WTC11 (cell line): ENCODE measurements at regions not wholly inside any gene's neighbourhood (a gene's known extent, or its start where the extent isn't known, plus 50 kb on each side); places are given as distances from the start of the nearest gene placed in this dataset.

ENCODE experiments used
- ATAC-seq: fragments of 200-7000 bp; cut with Tn5 transposase; 2 replicates; pipeline ENCODE4 v1.10.0; 2021; ENCODE audit warnings: mild to moderate bottlenecking, moderate library complexity
- CTCF ChIA-PET: fragments of 300-600 bp; sonication (Branson Sonifier 250); formaldehyde crosslinking; loops from one replicate; lab custom pipeline; 2021; ENCODE audit warnings: antibody characterized with exemption; lab: Charles Lee
- POLR2A ChIA-PET: fragments of 350-600 bp; sonication (Branson Sonifier 250); formaldehyde crosslinking; loops from one replicate; lab custom pipeline; 2021; ENCODE audit warnings: antibody characterized with exemption; lab: Charles Lee
- DNase-seq: peaks from one replicate; pipeline ENCODE4 v3.0.0; 2021; ENCODE audit warnings: low spot score
- H3K27ac Mint-ChIP-seq: 2 replicates; pipeline ENCODE4 v1.8.0; 2021; ENCODE audit warnings: mixed read lengths
- H3K27me3 Mint-ChIP-seq: 2 replicates; pipeline ENCODE4 v1.8.0; 2021; ENCODE audit warnings: low read depth, mild to moderate bottlenecking, moderate library complexity, mixed read lengths
- H3K36me3 Mint-ChIP-seq: 2 replicates; pipeline ENCODE4 v1.8.0; 2021; ENCODE audit warnings: mixed read lengths
- H3K4me1 Mint-ChIP-seq: 2 replicates; pipeline ENCODE4 v1.8.0; 2022; ENCODE audit warnings: mixed read lengths
- H3K4me3 Mint-ChIP-seq: 2 replicates; pipeline ENCODE4 v1.8.0; 2021; ENCODE audit warnings: mild to moderate bottlenecking, moderate library complexity, mixed read lengths
- H3K9me3 Mint-ChIP-seq: 2 replicates; pipeline ENCODE4 v1.8.0; 2021; ENCODE audit warnings: mixed read lengths
- ELF4 ChIP-seq: sonication (generic); formaldehyde crosslinking; IDR thresholded peaks from 2 replicates; pipeline ENCODE4 v1.8.1; 2022; ENCODE audit warnings: low read depth, mild to moderate bottlenecking, moderate library complexity, missing genetic modification reagents
- FOXJ3 ChIP-seq: sonication (generic); formaldehyde crosslinking; IDR thresholded peaks from 2 replicates; pipeline ENCODE4 v1.9.0; 2021; ENCODE audit warnings: missing genetic modification reagents, mild to moderate bottlenecking, borderline replicate concordance
- JUN ChIP-seq: sonication (generic); formaldehyde crosslinking; IDR thresholded peaks from 2 replicates; pipeline ENCODE4 v1.8.0; 2023; ENCODE audit warnings: mild to moderate bottlenecking, missing genetic modification reagents
- KAT7 ChIP-seq: sonication (generic); formaldehyde crosslinking; IDR thresholded peaks from 2 replicates; pipeline ENCODE4 v1.8.1; 2023; ENCODE audit warnings: missing genetic modification reagents, mild to moderate bottlenecking, borderline replicate concordance
- NR3C1 ChIP-seq: sonication (generic); formaldehyde crosslinking; conservative IDR thresholded peaks from 2 replicates; pipeline ENCODE4 v1.8.1; 2023; ENCODE audit warnings: low read depth, mild to moderate bottlenecking, missing genetic modification reagents
- OVOL2 ChIP-seq: fragments of 250-450 bp; sonication (Bioruptor Pico); IDR thresholded peaks from 2 replicates; pipeline ENCODE4 v1.9.0; 2021; ENCODE audit warnings: mild to moderate bottlenecking, borderline replicate concordance
- PRRX2 ChIP-seq: fragments of 250-450 bp; sonication (Bioruptor Pico); IDR thresholded peaks from 2 replicates; pipeline ENCODE4 v1.8.0; 2021; ENCODE audit warnings: mild to moderate bottlenecking
- TEAD4 ChIP-seq: sonication (generic); formaldehyde crosslinking; IDR thresholded peaks from 2 replicates; pipeline ENCODE4 v1.8.0; 2022; ENCODE audit warnings: mild to moderate bottlenecking, missing genetic modification reagents
- TP53 ChIP-seq: sonication (generic); formaldehyde crosslinking; IDR thresholded peaks from 2 replicates; pipeline ENCODE4 v1.8.1; 2023; ENCODE audit warnings: mild to moderate bottlenecking, missing genetic modification reagents
- ZNF317 ChIP-seq: sonication (generic); formaldehyde crosslinking; IDR thresholded peaks from 2 replicates; pipeline ENCODE4 v1.8.1; 2023; ENCODE audit warnings: low read depth, mild to moderate bottlenecking, moderate library complexity, missing genetic modification reagents, borderline replicate concordance
- TF ChIP-seq, protein P1 (sequence below): sonication (generic); formaldehyde crosslinking; IDR thresholded peaks from 2 replicates; pipeline ENCODE4 v1.8.1; 2023; ENCODE audit warnings: mild to moderate bottlenecking, missing genetic modification reagents
- TF ChIP-seq, protein P2 (sequence below): sonication (generic); formaldehyde crosslinking; IDR thresholded peaks from 2 replicates; pipeline ENCODE4 v1.8.0; 2022; ENCODE audit warnings: mild to moderate bottlenecking, missing genetic modification reagents
- TF ChIP-seq, protein P3 (sequence below): sonication (generic); formaldehyde crosslinking; IDR thresholded peaks from 2 replicates; pipeline ENCODE4 v1.8.0; 2022; ENCODE audit warnings: missing genetic modification reagents
- TF ChIP-seq, protein P4 (sequence below): sonication (generic); formaldehyde crosslinking; IDR thresholded peaks from 2 replicates; pipeline ENCODE4 v1.8.0; 2022; ENCODE audit warnings: mild to moderate bottlenecking, missing genetic modification reagents
- TF ChIP-seq, protein P5 (sequence below): fragments of 250-450 bp; sonication (Bioruptor Pico); IDR thresholded peaks from 2 replicates; pipeline ENCODE4 v2.1.2; 2022; ENCODE audit warnings: mild to moderate bottlenecking, moderate library complexity
- TF ChIP-seq, protein P6 (sequence below): sonication (generic); formaldehyde crosslinking; IDR thresholded peaks from 2 replicates; pipeline ENCODE4 v1.8.1; 2023; ENCODE audit warnings: mild to moderate bottlenecking, missing genetic modification reagents, borderline replicate concordance
- TF ChIP-seq, protein P7 (sequence below): sonication (generic); formaldehyde crosslinking; IDR thresholded peaks from 2 replicates; pipeline ENCODE4 v1.8.0; 2022; ENCODE audit warnings: mild to moderate bottlenecking, missing genetic modification reagents
- TF ChIP-seq, protein P8 (sequence below): sonication (generic); formaldehyde crosslinking; IDR thresholded peaks from 2 replicates; pipeline ENCODE4 v1.8.0; 2022; ENCODE audit warnings: mild to moderate bottlenecking, missing genetic modification reagents

DNA sequence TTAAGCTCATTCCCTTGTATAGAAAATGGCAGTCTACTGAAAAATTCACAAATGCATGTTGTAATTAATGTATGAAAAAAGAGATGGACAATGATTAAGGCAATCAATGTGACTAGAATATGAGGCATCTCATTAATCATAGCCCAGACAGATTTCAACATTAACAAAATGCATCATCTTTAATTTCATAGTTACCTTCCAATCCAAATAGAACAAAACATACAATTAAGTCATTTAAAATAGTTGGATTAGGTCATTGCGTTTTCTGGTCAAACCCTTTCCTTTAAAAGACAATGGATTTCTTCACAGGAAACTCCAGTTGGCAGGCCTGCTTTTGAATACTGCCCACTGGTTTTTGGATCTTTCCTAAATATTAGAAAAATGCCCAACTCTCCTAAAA, 203.9 kb downstream of the HAO1 start:
- DNase-seq (no peak), ATAC-seq (no peak)
- TF ChIP-seq, protein P1, sequence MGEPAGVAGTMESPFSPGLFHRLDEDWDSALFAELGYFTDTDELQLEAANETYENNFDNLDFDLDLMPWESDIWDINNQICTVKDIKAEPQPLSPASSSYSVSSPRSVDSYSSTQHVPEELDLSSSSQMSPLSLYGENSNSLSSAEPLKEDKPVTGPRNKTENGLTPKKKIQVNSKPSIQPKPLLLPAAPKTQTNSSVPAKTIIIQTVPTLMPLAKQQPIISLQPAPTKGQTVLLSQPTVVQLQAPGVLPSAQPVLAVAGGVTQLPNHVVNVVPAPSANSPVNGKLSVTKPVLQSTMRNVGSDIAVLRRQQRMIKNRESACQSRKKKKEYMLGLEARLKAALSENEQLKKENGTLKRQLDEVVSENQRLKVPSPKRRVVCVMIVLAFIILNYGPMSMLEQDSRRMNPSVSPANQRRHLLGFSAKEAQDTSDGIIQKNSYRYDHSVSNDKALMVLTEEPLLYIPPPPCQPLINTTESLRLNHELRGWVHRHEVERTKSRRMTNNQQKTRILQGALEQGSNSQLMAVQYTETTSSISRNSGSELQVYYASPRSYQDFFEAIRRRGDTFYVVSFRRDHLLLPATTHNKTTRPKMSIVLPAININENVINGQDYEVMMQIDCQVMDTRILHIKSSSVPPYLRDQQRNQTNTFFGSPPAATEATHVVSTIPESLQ (CRISPR knock-in tag): no peak
- TF ChIP-seq ZNF317 (CRISPR knock-in tag) (no peak), TP53 (no peak), ELF4 (CRISPR knock-in tag) (no peak)
- TF ChIP-seq, protein P2, sequence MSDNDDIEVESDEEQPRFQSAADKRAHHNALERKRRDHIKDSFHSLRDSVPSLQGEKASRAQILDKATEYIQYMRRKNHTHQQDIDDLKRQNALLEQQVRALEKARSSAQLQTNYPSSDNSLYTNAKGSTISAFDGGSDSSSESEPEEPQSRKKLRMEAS (CRISPR knock-in tag): no peak
- H3K9me3 Mint-ChIP-seq: peaks cover 11% of the 10 kb centered on the region
- H3K27ac Mint-ChIP-seq: no peak overlapping the region
- H3K4me3 Mint-ChIP-seq: no peak overlapping the region
- H3K27me3 Mint-ChIP-seq: no peaks in the 10 kb centered on the region
- H3K36me3 Mint-ChIP-seq: no peaks in the 10 kb centered on the region
- no peaks in the 10 kb centered on the region for H3K4me1 Mint-ChIP-seq
- POLR2A ChIA-PET: no interaction called here
- CTCF ChIA-PET: no interaction called here

DNA sequence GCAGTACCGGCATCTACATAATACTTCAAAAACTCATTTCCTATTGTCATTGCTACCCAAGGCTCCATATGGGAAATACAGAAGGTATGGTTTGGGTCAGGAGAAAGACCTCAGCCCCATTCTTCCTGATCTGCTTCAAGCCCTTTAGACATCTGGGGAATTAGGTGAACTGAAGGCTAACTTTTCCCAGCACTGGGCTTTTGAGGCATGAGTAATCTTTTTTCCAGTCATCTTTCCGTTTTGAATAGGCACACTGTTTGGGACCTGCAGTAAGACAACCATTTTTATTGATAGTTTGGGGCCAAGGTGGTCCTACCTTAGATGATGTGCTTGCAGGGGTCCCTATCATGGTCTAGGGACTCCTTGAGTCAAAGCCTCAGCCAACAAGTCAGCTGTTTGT, 198.4 kb downstream of the HAO1 start:
- no peak overlapping the region for H3K4me3 Mint-ChIP-seq
- CTCF ChIA-PET: no interaction called here
- H3K4me1 Mint-ChIP-seq: no peaks in the 10 kb centered on the region
- H3K27ac Mint-ChIP-seq: no peak overlapping the region
- H3K9me3 Mint-ChIP-seq: peaks cover 18% of the 10 kb centered on the region
- H3K27me3 Mint-ChIP-seq: no peaks in the 10 kb centered on the region
- DNase-seq (no peak), ATAC-seq (no peak)
- H3K36me3 Mint-ChIP-seq: no peaks in the 10 kb centered on the region
- POLR2A ChIA-PET: no interaction called here
- TF ChIP-seq PRRX2 (CRISPR knock-in tag) (no peak), JUN (CRISPR knock-in tag) (no peak), NR3C1 (CRISPR knock-in tag) (no peak), FOXJ3 (CRISPR knock-in tag) (no peak), OVOL2 (no peak), TEAD4 (CRISPR knock-in tag) (no peak), ZNF317 (CRISPR knock-in tag) (no peak), KAT7 (CRISPR knock-in tag) (no peak)
- TF ChIP-seq, protein P3, sequence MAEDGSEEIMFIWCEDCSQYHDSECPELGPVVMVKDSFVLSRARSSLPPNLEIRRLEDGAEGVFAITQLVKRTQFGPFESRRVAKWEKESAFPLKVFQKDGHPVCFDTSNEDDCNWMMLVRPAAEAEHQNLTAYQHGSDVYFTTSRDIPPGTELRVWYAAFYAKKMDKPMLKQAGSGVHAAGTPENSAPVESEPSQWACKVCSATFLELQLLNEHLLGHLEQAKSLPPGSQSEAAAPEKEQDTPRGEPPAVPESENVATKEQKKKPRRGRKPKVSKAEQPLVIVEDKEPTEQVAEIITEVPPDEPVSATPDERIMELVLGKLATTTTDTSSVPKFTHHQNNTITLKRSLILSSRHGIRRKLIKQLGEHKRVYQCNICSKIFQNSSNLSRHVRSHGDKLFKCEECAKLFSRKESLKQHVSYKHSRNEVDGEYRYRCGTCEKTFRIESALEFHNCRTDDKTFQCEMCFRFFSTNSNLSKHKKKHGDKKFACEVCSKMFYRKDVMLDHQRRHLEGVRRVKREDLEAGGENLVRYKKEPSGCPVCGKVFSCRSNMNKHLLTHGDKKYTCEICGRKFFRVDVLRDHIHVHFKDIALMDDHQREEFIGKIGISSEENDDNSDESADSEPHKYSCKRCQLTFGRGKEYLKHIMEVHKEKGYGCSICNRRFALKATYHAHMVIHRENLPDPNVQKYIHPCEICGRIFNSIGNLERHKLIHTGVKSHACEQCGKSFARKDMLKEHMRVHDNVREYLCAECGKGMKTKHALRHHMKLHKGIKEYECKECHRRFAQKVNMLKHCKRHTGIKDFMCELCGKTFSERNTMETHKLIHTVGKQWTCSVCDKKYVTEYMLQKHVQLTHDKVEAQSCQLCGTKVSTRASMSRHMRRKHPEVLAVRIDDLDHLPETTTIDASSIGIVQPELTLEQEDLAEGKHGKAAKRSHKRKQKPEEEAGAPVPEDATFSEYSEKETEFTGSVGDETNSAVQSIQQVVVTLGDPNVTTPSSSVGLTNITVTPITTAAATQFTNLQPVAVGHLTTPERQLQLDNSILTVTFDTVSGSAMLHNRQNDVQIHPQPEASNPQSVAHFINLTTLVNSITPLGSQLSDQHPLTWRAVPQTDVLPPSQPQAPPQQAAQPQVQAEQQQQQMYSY (CRISPR knock-in tag): no peak
- TF ChIP-seq, protein P4, sequence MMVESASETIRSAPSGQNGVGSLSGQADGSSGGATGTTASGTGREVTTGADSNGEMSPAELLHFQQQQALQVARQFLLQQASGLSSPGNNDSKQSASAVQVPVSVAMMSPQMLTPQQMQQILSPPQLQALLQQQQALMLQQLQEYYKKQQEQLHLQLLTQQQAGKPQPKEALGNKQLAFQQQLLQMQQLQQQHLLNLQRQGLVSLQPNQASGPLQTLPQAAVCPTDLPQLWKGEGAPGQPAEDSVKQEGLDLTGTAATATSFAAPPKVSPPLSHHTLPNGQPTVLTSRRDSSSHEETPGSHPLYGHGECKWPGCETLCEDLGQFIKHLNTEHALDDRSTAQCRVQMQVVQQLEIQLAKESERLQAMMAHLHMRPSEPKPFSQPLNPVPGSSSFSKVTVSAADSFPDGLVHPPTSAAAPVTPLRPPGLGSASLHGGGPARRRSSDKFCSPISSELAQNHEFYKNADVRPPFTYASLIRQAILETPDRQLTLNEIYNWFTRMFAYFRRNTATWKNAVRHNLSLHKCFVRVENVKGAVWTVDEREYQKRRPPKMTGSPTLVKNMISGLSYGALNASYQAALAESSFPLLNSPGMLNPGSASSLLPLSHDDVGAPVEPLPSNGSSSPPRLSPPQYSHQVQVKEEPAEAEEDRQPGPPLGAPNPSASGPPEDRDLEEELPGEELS (CRISPR knock-in tag): no peak
- TF ChIP-seq, protein P5, sequence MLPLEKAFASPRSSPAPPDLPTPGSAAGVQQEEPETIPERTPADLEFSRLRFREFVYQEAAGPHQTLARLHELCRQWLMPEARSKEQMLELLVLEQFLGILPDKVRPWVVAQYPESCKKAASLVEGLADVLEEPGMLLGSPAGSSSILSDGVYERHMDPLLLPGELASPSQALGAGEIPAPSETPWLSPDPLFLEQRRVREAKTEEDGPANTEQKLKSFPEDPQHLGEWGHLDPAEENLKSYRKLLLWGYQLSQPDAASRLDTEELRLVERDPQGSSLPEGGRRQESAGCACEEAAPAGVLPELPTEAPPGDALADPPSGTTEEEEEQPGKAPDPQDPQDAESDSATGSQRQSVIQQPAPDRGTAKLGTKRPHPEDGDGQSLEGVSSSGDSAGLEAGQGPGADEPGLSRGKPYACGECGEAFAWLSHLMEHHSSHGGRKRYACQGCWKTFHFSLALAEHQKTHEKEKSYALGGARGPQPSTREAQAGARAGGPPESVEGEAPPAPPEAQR (CRISPR knock-in tag): no peak
- TF ChIP-seq, protein P6, sequence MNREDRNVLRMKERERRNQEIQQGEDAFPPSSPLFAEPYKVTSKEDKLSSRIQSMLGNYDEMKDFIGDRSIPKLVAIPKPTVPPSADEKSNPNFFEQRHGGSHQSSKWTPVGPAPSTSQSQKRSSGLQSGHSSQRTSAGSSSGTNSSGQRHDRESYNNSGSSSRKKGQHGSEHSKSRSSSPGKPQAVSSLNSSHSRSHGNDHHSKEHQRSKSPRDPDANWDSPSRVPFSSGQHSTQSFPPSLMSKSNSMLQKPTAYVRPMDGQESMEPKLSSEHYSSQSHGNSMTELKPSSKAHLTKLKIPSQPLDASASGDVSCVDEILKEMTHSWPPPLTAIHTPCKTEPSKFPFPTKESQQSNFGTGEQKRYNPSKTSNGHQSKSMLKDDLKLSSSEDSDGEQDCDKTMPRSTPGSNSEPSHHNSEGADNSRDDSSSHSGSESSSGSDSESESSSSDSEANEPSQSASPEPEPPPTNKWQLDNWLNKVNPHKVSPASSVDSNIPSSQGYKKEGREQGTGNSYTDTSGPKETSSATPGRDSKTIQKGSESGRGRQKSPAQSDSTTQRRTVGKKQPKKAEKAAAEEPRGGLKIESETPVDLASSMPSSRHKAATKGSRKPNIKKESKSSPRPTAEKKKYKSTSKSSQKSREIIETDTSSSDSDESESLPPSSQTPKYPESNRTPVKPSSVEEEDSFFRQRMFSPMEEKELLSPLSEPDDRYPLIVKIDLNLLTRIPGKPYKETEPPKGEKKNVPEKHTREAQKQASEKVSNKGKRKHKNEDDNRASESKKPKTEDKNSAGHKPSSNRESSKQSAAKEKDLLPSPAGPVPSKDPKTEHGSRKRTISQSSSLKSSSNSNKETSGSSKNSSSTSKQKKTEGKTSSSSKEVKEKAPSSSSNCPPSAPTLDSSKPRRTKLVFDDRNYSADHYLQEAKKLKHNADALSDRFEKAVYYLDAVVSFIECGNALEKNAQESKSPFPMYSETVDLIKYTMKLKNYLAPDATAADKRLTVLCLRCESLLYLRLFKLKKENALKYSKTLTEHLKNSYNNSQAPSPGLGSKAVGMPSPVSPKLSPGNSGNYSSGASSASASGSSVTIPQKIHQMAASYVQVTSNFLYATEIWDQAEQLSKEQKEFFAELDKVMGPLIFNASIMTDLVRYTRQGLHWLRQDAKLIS (CRISPR knock-in tag): no peak
- TF ChIP-seq, protein P7, sequence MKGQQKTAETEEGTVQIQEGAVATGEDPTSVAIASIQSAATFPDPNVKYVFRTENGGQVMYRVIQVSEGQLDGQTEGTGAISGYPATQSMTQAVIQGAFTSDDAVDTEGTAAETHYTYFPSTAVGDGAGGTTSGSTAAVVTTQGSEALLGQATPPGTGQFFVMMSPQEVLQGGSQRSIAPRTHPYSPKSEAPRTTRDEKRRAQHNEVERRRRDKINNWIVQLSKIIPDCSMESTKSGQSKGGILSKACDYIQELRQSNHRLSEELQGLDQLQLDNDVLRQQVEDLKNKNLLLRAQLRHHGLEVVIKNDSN (CRISPR knock-in tag): no peak
- TF ChIP-seq, protein P8, sequence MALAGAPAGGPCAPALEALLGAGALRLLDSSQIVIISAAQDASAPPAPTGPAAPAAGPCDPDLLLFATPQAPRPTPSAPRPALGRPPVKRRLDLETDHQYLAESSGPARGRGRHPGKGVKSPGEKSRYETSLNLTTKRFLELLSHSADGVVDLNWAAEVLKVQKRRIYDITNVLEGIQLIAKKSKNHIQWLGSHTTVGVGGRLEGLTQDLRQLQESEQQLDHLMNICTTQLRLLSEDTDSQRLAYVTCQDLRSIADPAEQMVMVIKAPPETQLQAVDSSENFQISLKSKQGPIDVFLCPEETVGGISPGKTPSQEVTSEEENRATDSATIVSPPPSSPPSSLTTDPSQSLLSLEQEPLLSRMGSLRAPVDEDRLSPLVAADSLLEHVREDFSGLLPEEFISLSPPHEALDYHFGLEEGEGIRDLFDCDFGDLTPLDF (CRISPR knock-in tag): no peak
